DMS53 treated with DMSO at 0.1 percent for 48 hours (cell line): ENCODE measurements at regions not wholly inside any gene's neighbourhood (a gene's known extent, or its start where the extent isn't known, plus 50 kb on each side); places are given as distances from the start of the nearest gene placed in this dataset.

ENCODE experiments used
- DNase-seq: peaks from one replicate; lab custom pipeline; 2025; ENCODE audit not compliant: unreplicated experiment; lab: John Stamatoyannopoulos, UW

- DNase-seq = no peak
Observed at GRCh38 chr11:19409307-19409706, 168.6 kb upstream of the E2F8 start.

DNA sequence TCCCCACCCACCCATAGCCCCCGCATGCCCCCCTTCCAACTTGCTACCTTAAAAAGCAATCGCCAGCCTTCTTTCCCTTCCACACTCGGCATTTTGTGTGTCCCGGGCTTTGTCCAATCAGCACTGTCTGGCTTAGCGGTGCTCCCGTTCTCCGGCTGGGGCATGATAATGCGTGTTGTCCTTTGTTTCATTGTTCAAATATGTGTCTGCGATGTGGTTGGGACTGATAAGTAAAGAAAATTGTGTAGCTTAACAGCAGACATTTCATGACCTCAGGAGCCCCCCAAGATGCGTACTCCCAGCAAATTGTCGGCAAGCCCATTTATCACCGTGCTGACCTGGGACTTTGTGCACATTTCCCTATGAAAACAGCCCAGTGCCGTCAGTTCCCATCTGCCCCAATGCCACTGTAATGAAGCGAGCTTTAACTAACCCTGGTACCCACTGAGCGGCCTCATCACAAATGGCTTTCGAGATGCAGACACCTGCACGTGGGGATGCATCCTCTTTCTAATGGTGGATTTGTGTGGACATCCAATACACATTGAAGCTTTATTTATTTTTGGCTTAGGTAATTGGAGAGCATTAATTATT is 167.0 kb upstream of the E2F8 start:
- DNase-seq = no peak

GRCh38 chr11:19405966-19406365 is 165.2 kb upstream of the E2F8 start:
- DNase-seq = no peak

DNA sequence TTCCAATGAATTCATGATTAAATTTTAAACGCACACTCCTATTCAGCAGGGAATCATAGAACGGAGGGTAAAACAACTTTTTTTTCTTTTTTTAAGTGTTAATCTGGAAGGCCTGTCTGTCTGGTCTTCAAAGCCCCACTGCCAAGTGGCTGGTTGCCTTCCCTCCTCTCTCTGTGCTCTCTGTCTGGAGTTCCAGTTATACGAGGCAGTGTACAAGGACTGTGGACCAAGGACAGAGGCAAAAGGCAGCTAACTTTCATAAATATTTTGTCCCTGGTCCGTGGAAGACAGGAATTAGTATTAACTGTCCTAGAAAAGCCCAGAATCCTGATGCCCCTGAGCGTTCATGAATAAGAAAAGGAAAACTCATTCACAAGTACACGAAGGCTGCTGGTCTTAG is 164.0 kb upstream of the E2F8 start:
- no peak for DNase-seq

GRCh38 chr11:19403196-19403895 is 162.6 kb upstream of the E2F8 start:
- no peak for DNase-seq

- no peak for DNase-seq
Observed at GRCh38 chr11:19400296-19400695, 159.6 kb upstream of the E2F8 start.

GRCh38 chr11:19398772-19399527 is 158.2 kb upstream of the E2F8 start:
- no peak for DNase-seq

GRCh38 chr11:19398273-19398672 is 157.5 kb upstream of the E2F8 start:
- no peak for DNase-seq

GRCh38 chr11:19395050-19395449 is 154.3 kb upstream of the E2F8 start:
- DNase-seq = no peak

- no peak for DNase-seq
Observed at GRCh38 chr11:19394525-19395016, 153.8 kb upstream of the E2F8 start.

DNA sequence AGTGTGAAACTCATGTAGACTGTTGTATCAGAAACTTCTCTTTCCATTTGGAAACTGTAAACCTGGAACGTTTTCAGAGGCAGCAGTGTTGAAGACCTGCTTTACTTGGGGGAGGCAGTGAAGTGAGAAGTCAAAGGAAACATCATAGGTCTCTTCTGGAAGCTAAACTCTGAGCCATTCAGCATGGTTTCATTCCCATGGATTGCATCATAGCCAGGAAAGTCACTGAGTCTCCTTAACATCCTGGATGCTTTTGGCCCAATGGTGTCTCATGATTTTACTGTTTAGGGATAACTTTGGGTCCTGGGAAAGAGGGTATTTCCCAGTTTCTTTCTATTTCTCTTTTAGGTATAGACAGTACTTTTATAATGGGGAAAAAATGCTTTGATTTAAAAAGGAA is 153.2 kb upstream of the E2F8 start:
- no peak for DNase-seq

DNA sequence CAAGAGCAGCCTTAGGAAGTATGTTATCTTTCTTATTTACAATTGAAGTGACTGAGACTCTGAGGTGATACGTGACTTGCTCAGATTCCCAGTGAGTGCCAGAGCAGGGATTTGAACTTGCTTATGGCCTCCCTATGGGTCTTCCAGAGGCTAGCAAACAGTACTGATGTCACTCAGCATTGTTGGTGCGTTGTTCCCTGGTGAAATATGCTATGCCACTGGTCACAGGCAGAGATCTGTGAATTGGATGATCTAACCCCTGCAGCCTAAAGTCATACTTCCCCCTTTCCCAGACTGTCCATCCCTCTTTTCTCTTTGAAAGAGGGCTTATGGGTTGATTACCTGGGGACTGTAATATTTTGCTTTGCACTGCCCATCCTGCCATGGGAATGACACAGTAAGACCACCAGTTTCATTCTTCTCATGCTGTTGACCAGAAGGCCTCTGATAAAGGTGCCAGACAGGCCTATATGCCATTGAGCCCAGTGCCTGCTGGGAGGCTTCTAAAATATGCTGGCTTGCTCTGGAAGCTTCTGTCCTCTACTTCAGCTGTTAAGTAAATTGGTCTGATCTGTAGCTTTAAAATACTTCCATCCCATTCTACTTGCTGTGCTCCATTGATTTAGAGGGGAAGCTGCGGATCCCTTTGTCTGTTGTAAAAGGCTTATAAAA is 152.2 kb upstream of the E2F8 start:
- no peak for DNase-seq

- DNase-seq = no peak
Observed at GRCh38 chr11:19392321-19392720, 151.6 kb upstream of the E2F8 start.

DNA sequence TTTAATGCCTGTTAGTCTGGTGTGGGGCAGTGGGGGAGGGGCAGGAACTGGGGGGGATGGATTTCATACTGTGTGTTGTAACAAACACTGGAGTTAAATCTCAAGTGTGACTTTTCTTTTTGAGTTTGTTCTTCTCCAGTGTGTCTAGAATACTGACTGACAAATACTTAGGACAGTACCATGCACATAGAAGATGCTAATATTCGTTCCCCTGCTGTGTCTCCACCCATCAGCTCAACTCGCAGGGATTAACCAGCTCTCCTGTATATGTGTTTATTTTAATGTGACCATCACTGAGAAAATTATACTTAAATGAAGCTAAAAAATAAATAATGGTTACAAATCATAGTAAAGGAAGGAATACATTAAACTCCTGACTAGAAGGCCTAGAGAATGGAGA is 150.9 kb upstream of the E2F8 start:
- DNase-seq = no peak

DNA sequence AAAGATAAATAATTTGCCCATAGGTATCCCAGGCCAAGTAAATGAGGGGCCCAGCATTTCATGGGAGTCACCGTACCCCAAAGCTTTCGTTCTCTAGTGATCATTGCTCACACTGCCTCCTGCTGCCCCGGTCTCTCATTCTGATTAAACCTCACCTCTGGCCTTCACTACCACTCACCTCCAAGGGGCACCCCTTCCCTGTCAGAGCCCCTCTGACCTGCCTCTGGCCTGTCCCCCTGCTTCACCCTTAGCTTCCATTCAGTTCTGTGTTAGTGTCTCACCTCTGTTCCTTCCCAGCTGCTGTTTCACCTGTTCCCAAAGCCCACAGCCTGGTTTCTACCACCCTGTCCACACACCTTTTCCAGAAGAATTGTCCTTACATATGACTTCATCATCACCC is 150.3 kb upstream of the E2F8 start:
- no peak for DNase-seq

- no peak for DNase-seq
Observed at GRCh38 chr11:19389787-19390303, 149.1 kb upstream of the E2F8 start.

DNA sequence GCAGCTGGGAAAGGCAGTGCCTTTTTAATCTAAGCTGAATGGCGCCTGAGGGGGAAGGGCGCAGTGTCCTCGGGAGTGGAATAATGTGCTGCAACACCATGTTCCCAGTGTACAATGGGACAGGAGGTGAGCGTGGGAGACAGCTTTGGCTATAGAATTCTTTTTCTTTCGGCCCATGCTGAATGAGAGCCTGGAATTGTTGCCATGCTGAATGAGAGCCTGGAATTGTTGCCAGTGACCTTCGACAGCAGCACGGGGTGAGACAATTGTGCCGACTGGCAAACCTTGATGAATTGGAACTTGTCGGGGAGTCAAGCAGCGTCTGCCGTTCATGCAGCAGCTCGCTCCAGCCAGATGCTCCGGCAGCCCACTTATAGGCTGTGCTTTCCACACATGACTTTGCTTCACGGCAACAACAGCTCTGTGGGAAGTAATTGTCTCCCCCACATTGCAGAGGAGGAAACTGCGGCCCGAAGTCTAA is 141.4 kb upstream of the E2F8 start:
- DNase-seq = no peak

DNA sequence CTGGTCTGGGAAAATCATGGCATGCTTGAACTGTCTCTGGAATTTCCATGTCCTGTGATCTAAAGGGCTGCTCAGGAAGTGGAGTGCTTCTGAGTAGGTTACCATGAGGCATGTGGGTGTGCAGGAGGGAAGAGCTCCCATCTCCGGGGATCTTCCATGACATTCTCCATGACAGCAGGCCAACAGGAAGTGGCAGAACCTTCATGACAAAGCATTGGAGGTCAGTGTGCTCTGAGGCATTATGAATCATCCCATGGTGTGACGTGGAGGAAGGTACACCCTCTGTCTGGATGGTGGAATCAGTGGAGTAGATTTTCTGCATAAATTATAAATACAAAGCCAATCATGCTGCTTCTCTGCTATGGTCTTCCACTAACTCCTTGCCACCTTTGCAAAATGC is 139.6 kb upstream of the E2F8 start:
- DNase-seq = peak; percentile 49

GRCh38 chr11:19379465-19379864 is 138.7 kb upstream of the E2F8 start:
- DNase-seq = no peak

DNA sequence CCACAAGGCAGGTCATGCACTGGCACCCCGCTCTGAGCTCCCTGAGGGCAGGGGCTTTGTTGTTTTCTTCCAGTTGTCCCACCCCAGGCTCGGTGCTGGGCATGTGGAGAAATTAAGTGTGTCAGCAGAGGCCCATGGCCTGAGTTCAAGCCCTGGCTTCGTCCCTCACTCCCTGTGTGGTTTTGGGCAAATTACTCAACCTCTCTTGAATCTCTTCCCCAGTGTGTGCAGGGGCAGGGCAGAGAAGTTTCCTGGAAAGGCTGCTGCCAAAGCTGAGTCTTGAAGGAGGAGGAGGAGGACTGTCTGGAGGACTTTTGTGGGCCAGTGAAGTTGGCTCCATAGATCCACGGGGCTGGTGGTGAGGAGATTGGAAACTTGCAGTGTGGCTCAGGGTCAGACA is 138.1 kb upstream of the E2F8 start:
- no peak for DNase-seq

DNA sequence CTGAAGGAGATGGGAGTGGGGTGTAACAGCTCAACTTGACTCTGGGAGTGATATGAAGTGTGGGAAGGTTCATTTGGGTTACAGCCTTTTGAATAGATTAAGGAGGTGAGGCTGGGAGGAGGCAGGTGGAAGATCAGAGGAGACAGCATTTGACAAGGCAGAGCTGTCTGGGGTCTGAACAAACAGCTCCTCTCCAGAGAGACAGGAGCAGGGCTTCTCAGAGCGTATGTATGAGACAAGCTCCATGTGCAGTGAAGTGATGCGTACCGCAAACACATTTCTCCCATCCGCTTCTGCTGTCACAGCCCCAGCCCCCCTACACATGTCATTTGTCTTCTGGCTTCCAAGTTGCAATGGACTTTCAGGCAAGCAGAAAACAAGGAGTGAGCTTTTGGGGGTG is 137.1 kb upstream of the E2F8 start:
- DNase-seq = no peak
